AG08396 (cell line): ENCODE measurements at regions not wholly inside any gene's neighbourhood (a gene's known extent, or its start where the extent isn't known, plus 50 kb on each side); places are given as distances from the start of the nearest gene placed in this dataset.

Experiments used
- DNase-seq: peaks from one replicate; pipeline ENCODE4 v3.0.0; 2012; ENCODE audit warnings: low spot score, mixed read lengths

DNA sequence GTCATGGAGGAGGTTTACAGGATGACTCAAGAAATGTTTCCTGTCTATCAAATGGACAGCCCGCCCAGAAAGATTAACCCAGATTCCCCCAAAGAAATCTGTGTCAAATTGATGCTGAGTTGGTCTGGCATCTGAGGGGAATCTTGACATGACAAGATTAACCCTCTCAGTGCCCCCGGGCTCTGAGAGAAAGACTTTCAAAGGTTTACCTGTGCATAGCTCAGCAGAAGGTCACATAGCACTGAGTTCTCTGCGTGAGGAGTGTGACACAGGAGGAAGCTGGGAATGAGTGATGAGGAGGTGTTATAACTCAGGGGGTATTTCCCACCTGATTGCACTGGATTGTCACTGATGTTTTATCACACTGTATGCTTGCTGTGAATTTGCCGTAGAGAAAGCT, 601.2 kb downstream of the DHX35 start:
- no peak for DNase-seq

DNA sequence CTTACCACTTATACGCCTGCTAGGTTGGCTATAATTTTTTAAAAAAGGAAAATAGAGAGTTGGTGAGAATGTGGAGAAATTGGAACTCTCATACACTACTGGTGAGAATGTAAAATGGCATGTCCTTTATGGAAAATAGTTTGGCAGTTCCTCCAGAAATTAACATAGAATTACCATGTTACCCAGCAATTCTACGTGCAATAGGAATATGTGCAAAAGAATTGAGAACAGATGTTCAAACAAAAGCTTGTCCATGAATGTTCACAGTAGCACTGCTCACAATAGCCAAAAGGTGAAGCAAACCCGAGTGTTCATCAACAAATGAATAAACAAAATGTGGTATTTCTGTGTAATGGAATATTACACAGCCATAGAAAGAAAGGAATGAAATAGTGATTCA, 592.2 kb downstream of the DHX35 start:
- DNase-seq = no peak

DNA sequence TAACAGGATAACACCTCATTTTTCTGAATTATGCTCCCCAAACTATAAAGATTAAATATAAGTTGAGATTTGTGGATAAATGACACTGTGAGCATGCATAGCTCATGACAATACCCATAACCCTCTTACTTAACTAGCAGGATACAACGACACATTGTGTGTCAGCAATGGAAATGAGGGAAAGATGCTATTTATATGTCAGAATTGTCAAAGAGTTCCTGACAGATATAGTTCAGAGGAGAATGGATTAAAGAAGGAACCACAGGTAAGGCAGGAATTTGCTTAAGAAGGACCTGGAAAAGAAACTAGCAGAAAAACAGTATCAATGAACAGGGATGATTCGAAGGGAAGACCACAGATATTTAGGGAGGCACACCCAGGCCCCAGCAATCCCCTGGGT, 591.0 kb downstream of the DHX35 start:
- no peak for DNase-seq

DNA sequence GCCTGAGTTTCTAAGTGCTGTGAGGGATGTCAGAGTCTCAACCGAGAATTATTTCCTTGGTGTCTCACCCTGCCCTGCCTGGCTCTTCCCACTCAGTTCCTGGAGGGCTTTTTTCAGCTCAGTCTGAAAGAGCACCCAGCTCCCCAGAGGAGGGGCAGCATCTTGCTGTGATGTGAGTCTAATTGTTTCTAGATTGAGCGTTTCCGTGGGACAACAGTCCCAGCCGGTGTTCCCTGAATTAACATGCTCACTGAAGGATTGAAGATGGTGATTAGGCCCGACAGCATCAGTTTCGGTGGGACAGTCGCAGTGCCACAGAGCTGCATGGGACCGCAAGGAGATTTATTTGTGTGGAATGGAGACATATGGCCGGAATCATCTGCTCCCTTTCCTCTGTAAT, 587.6 kb downstream of the DHX35 start:
- DNase-seq = no peak

DNA sequence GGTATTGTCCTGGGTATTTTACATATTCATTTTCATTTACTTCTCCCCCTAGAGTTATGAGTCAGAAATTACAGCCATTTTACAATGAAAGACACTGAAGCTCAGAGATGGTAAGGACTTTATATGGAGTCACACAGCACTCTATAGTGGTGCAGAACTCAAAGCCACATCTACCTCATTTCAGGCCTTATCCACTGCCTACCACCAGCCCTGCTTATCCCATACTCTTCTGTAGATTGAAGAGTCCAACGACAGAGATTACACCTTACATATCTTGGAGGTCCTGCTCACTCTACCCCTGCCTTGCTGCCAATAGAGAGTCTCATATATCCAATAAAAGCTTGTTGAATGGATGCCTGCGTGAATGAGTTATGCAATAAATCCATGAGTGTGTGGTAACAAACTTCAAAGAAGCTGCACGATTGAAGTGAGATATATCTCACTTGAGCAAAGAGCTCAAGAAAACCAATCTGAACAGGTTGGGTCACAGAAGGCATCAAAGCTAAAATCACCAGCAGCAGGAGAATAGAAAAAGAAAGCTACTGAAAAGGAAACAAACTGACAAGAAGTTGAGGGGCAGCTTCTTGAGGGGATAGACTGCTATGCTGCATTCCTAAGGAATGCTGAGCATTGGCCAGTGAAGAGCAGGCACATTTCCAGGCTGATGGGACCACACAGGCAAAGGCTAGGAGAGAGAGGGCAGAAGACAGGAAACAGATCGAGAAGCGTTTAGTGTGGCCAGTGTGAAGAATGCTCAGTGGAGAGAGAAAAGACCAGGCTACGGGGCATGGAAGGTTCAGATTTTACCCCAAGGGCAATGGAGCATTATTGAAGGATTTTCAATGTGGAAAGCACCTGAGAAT, 585.6 kb downstream of the DHX35 start:
- DNase-seq = no peak

DNA sequence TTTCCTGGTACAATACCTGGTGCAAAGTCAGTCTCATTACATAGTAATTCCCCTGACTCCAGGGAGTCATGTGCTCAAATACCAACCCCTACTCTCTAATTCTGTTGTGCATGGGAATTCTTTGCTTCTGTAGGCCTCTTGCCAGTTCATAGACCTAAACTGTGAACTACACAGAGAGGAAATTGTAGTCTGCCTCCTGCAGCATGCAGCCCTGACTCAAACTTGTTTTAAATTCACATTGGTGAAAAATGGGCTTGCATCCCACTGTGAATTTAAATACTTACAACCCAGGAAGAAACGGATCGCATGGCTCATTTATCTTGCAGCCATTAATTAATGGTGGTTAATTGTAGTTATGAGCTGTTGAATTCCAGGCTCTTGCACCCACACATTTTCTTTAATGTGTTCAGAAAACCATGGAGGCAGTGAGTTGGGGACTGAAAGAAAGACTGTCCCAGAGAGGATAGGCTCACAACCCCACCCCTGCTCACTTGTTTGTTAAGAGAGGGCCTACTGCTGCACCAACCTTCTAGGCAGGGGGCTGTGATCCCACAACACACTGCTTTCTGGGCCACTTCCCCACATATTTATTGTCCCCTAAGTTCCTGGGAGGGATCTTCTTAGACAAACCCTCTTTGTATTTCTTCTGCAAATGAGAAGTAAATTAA, 579.1 kb downstream of the DHX35 start:
- DNase-seq = no peak

DNA sequence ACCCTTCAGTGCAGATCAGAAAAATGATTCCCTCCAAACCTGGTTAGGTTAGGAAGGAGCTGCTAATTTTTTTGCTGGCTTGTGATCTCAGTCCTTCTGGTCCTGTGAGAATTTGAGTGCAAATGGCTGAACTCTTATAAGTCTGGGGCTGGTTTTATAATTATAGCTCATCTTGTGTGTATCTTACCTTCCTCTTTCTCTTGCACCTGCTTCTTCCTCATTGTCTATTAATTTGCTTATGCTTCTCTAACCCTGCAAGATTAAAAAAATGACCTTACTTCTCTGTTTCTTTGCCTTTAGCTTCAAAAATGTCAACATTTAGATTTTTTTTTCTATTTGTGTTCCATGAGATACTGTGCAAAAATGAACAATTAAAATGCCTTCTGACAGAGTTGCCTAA, 576.2 kb downstream of the DHX35 start:
- no peak for DNase-seq

DNA sequence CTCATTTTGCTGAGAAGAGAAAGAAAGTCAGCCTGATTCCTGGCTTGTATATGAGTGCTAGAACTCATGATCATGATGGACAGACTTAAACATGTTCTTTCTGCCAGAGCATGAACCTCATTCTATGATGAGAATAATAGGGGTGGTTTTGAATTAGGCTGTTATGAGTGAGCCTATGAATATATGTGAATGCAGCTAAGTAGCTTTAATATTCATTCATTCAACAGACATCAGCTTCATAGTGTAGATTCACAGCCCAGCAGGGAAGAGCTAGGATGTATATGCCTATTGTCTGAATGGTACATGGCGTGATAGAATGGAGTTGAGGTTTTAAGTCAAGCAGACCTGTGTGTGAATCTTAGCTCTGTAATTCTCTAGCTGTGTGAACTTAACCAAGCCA, 573.2 kb downstream of the DHX35 start:
- no peak for DNase-seq

DNA sequence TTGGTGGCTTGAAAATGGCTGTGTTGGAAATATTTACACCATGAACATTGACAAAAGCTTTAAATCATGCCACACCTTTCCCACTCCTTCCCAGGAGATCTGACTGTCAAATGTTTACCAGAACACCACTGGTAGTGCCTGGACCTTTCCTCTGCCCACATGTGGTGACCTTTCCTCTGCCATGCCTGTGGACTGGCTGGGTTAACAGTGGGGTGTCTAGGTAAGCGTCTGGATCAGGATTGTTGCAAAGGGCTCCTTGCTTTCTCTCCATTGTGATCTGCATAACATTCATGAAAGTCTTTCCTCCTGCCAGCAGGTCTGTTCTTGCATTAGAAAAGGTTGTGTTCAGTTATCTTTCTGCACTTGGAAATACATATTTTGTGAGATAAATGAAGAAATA, 572.7 kb downstream of the DHX35 start:
- no peak for DNase-seq

DNA sequence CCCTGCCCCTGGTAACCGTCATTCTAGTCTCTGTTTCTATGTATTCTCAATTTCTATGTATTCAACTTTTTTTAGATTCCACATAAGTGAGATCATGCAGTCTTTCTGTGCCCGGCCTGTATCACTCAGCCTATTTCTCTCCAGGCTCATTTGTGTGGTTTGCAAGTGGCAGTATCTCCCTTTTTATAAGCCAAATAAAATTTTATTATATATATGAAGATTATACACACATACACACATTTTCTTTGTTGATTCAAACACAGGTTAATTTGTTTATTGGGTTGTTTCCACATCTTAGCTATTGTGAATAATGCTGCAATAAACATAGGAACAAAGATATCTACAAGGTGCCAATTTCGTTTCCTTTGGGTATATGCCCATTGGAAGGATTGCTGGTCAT, 571.7 kb downstream of the DHX35 start:
- DNase-seq = no peak

DNA sequence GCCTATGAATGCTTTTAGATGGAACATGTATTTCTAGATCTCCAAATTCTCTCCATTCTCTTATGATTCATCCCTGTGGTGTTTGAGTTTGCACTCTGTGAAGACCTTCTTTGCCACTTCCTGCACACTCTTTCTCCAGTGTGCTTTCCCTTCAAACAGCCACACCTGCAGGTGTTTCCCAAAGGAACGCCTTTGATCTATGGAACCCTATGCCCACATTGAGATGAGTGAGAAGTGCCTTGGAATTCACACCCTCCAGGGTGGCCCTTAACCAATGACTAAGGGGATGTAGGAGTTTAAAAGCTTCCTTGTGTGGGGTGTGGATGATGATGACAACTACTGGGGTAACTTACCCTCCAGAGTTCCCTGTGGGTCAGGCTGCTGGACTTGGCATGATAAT, 570.1 kb downstream of the DHX35 start:
- DNase-seq = no peak

DNA sequence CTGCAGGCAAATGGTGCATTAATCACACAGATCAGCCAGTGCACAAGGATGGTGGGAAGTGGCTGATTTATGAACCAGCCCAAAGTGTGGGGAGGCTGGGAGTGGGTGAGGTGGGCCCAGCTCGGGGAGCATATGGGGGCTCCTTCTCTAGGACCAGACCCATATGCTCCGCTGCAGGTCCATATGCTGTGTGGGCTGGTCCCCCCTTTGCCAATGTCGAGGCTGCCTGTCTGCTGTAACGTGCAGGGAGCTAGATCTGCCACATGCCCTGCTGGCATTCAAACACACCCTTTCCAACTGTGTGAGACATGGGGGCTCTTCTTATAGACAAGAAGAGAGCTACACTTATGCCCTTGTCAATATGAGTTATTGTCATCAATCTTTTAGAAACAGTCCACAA, 566.3 kb downstream of the DHX35 start:
- DNase-seq = no peak

DNA sequence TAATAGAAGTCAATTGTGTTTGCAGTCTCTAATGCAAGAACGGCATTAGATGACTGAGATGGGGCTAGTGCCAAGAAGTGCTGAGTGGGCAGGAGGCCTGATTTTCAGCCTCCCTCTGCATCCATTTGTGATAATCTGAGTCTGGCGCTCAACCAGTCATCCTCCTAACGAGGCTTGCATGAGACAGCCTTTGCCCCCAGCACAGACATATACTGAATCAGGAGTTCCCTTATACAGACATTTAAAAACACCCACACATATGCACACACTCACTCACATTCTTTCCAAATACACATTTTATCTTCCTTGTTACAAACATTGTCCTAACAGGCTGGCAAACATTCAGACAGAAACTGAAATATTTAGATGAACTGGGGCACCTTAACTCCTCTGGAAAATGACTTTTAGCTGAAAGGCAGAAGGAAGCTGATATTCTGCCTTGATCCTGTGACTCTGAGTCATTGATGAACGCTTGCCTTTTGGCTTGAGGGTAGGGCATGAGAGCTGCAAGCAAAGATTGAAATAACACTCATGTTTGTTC, 562.3 kb downstream of the DHX35 start:
- DNase-seq = no peak

DNA sequence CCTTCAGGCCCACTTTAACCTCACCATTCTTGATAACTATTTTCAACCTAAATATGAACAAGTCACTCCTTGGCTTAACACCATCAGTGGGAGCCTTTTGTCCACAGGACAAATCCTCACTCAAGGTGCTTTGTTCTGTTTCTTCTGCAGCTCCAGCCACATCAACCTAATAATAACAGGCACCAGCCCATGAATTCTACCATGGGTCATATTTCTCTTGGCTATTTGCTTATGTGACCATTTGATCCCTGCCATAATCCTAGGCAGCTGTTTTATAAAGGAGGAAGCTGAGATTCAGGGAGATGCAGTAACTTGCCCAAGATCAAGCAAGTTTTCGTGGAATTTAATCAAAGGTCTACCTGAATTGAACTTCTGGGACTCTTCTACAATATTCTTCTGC, 561.3 kb downstream of the DHX35 start:
- DNase-seq = no peak

DNA sequence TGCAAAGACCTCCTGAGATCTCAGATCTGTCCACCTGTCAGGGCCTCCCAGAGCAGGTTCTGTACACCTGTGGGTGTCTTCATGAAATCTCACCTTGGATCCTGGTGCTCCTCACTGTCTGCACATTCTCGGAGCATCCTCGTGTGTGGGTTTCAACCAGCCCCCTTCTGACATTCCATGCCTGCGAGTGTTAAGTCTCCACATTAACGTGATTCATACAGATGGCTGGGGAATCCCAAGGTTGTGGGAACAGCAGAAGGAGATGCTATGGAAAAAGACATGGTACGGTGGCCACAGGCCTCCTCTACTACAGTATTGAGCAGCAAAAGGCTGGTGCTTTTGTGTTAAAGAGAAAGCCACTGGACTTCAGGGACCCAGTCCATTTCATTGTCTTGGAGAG, 556.5 kb downstream of the DHX35 start:
- DNase-seq = no peak

DNA sequence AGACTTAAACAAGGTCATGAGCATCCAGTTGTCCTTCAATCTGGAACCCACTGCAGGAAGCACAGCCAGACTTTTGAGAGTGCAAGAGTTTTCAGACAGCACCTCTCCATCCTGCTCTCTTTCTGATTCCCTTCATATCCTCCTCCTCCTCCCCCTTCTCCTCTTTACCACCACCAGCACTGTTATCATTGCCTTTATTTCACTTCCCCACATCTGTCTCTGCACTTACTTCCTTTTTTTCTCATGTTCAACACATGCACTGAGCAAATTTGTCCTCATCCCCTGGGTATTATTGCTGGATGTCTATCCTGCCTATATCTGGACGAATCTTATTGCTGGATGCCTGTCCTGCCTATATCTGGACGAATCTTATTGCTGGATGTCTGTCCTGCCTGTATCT, 554.8 kb downstream of the DHX35 start:
- DNase-seq = no peak

DNA sequence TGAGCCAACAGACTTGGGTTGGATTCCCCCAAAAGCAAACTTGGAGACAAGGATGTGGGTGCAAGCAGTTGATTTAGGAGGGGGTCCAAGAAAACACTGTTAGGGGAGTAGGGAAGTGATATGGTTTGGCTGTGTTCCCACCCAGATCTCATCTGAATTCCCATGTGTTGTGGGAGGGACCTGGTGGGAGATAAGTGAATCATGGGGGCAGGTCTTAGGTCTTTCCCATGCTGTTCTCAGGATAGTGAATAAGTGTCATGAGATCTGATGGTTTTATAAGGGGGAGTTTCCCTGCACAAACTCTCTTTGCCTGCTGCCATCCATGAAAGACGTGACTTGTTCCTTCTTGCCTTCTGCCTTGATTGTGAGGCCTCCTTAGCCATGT, 542.6 kb downstream of the DHX35 start:
- no peak for DNase-seq

DNA sequence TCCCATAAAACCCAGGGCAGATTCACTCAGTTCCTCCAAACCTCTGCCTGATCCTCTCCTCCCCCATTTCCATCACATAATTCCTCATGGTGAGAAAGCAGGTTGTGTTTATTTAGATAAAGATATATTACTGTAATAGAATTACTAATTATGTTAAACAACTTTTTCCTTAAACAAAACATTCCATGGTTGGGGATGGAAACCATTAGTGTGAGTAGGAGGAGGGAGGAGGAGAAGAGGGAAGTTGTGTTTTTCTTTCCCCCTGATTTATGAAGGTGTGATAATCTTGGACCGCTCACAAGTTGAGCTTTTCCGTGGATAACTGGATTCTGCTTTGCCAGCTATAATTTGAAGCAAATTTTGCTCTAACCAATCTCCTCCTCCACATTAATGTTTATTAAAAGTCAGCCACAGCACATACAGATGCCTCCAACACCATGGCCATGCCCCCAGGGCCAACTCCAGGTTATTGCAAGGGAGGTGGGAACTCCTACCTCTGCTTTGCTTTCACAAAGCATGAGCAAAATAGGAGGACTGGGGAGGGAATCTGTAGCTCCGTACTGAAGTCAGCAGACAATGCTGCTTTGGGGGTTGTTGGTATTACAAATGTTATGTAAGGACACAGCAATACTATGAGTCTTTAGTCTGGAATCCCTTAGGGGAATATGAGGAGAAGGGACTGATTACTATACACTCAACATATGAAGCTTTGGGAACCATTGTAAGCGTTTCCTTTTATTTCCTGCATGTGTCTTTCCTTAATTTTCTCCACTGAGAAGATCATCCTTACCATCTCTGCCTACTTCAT, 542.0 kb downstream of the DHX35 start:
- DNase-seq = no peak

DNA sequence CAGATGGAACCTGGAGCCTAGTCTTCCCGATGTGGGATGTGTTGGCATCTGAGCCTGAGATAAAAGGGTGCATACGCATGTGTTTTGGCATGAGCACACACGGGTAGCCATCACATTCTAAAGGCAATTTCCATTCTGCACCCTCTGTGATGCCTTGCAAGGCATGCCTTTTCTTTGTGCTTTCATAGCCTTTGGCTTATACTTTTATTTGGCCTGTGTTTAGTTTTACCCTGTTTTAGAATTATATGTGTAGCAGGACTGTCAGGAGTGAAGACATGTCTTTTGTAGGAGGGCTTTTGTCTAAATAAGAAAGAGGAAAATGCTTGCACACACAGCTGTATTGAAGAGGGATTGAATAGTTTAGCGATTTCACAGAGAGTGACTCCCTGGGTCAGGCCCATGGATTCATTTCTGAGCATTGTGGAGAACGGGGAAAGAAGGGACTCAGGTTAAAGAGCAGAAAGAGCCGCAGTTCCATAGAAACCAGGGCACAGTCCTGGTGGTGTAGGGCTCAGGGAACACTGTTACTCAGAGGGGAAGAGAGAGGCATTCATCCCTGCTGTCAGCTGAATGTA, 530.2 kb downstream of the DHX35 start:
- no peak for DNase-seq

DNA sequence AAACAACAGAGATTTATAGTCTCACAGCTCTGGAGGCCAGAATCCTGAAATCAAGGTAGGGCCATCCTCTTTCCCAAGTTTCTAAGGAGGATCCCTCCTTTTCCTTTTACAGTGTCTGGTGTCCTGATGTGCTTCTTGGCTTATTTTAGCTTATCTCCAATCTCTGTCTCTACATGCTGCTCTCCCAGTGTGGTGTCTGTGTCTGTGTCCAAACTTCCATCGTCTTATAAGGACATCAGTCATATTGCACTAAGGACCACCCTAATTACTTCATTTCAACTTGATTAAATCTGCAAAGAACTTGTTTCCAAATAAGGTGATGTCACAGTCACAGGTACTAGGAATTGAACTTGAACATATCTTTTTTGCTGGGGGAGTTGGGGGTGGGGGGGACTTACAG, 529.6 kb downstream of the DHX35 start:
- no peak for DNase-seq

DNA sequence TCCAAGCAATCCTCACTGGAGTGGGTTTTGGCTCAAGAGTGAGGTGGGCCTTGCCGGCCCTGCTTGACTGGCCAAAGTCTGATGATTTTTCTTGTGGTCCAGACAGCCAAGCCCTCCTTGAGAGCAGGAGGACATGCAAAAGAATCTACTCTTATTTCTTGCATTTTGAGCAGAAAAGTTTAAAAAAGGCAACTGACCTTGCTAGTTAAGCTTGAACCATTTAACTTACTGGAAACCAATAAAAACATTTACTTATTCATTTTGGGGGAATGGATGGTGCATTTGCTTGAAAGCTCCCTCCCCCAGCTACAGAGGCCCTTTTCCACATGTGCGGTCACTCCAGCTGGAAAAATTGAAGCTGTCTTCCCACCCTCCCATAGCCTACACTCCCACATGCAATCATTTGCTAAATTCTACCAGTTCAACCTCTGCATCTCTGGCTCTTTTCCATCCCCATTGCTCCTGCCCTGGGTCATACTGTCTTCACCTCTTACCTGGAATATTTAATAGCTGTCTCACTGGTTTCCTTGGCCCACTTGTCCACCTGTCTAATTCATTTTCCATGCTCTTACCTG, 527.9 kb downstream of the DHX35 start:
- DNase-seq = no peak
